ENCODE measurements at regions not wholly inside any gene's neighbourhood (a gene's known extent, or its start where the extent isn't known, plus 50 kb on each side); places are given as distances from the start of the nearest gene placed in this dataset.

DNA sequence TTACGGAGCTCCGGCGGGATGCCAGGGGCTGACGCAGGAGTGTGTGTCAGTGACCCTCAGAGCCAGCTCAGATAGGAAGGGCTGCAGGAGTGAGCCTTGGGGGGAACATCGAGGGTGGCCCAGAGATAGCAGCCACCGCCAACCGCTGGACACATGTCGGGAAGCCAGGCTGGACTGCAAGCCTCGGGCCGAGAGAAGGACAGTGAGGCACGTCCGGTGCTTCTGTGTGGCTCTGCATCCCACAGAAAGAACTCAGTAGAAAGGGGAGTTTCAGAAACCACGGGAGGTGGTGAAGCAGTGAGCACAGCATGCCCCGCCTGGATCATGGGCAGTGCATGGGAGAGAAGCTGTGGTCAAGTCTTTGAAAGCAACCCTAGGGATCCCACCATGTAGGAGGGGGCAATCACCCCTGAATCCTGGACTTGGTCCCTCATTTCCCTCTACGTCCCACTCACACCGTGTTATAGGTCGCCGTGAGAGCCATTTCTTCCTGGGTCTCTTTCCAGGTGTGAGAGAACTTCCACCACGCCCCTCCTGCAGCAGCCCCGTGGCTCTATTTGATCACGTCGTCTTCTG, 383.7 kb upstream of the CDH4 start:
- TF ChIP-seq CTCF (conservative IDR thresholded peaks at IDR 0.05; ENCODE audit: low read depth, low read length): no peak
- no peak for TF ChIP-seq EZH2 (IDR thresholded peaks at IDR 0.05; ENCODE audit: low read length, unreplicated experiment)
- no peak for TF ChIP-seq EZH2phosphoT487 (IDR thresholded peaks at IDR 0.05; ENCODE audit: borderline replicate concordance, low read length)
